GM23338 (cell line): ENCODE measurements at regions not wholly inside any gene's neighbourhood (a gene's known extent, or its start where the extent isn't known, plus 50 kb on each side); places are given as distances from the start of the nearest gene placed in this dataset.

ENCODE experiments used
- ATAC-seq: fragments of 200-7000 bp; cut with Tn5 transposase; 3 replicates; pipeline ENCODE4 v1.9.1; 2020
- DNase-seq: peaks from one replicate; pipeline ENCODE4 v3.0.0-alpha.2; 2015; ENCODE audit warnings: low spot score
- H2AFZ ChIP-seq: fragments of 200-600 bp; sonication (generic); 2 replicates; pipeline ENCODE4 v1.8.0; 2016; ENCODE audit warnings: antibody characterized with exemption, mild to moderate bottlenecking, moderate library complexity
- H3F3A ChIP-seq: fragments of 200-600 bp; sonication (generic); replicated peaks from 2 replicates; pipeline ENCODE4 v1.8.0; 2017; ENCODE audit warnings: antibody characterized with exemption, mixed run types, low read depth
- H3K27ac ChIP-seq: fragments of 200-600 bp; sonication (generic); 2 replicates; pipeline ENCODE4 v1.6.1; 2016; ENCODE audit warnings: low read depth
- H3K27me3 ChIP-seq: fragments of 200-600 bp; sonication (generic); 2 replicates; pipeline ENCODE4 v1.8.0; 2016; ENCODE audit warnings: mild to moderate bottlenecking, mixed run types, moderate library complexity; ENCODE audit not compliant: insufficient read depth
- H3K36me3 ChIP-seq: fragments of 200-600 bp; sonication (generic); 2 replicates; pipeline ENCODE4 v1.8.0; 2016; ENCODE audit warnings: mild to moderate bottlenecking; ENCODE audit not compliant: insufficient read depth
- H3K4me1 ChIP-seq: fragments of 200-600 bp; sonication (generic); 2 replicates; pipeline ENCODE4 v1.8.0; 2016; ENCODE audit warnings: mild to moderate bottlenecking, moderate library complexity; ENCODE audit not compliant: insufficient read depth
- H3K4me2 ChIP-seq: fragments of 200-600 bp; sonication (generic); 2 replicates; pipeline ENCODE4 v1.7.1; 2017; ENCODE audit warnings: mixed run types
- H3K4me3 ChIP-seq: fragments of 200-600 bp; sonication (generic); 2 replicates; pipeline ENCODE4 v1.6.1; 2016; ENCODE audit warnings: mixed run types
- H3K79me2 ChIP-seq: fragments of 200-600 bp; sonication (generic); replicated peaks from 2 replicates; pipeline ENCODE4 v1.8.0; 2017; ENCODE audit warnings: mild to moderate bottlenecking; ENCODE audit not compliant: insufficient read depth
- H3K9me2 ChIP-seq: fragments of 200-600 bp; sonication (generic); 2 replicates; pipeline ENCODE4 v1.8.0; 2017; ENCODE audit not compliant: insufficient read depth
- H4K20me1 ChIP-seq: fragments of 200-600 bp; sonication (generic); replicated peaks from 2 replicates; pipeline ENCODE4 v1.8.0; 2017; ENCODE audit warnings: mild to moderate bottlenecking; ENCODE audit not compliant: insufficient read depth
- H3K27ac Mint-ChIP-seq: 2 replicates; pipeline ENCODE4 v1.8.0; 2020; ENCODE audit warnings: inconsistent platforms, mild to moderate bottlenecking, moderate library complexity, mixed read lengths
- H3K27me3 Mint-ChIP-seq: 3 replicates; pipeline ENCODE4 v1.8.0; 2022; ENCODE audit warnings: low read depth, mild to moderate bottlenecking, moderate library complexity, mixed read lengths, inconsistent platforms; ENCODE audit not compliant: insufficient read depth, poor library complexity
- H3K36me3 Mint-ChIP-seq: 3 replicates; pipeline ENCODE4 v1.8.0; 2021; ENCODE audit warnings: low read depth, mild to moderate bottlenecking, inconsistent platforms, moderate library complexity, mixed read lengths
- H3K4me1 Mint-ChIP-seq: 3 replicates; pipeline ENCODE4 v1.8.0; 2020; ENCODE audit warnings: mild to moderate bottlenecking, inconsistent platforms, mixed read lengths
- H3K4me3 Mint-ChIP-seq: 3 replicates; pipeline ENCODE4 v1.8.0; 2021; ENCODE audit warnings: moderate library complexity, mild to moderate bottlenecking, inconsistent platforms, mixed read lengths
- H3K9me3 Mint-ChIP-seq: 3 replicates; pipeline ENCODE4 v1.8.0; 2020; ENCODE audit warnings: moderate library complexity, mild to moderate bottlenecking, inconsistent platforms, mixed read lengths
- CREB1 ChIP-seq: fragments of 250-450 bp; sonication (Bioruptor Pico); IDR thresholded peaks from 2 replicates; pipeline ENCODE4 v1.5.0; 2020; ENCODE audit warnings: low read depth, mild to moderate bottlenecking, moderate library complexity
- CTCF ChIP-seq, 2 experiments: fragments of 200-600 bp in 1 of 2; sonication (generic) in 1 of 2; conservative IDR thresholded peaks; 2 replicates each; pipeline versions ENCODE4 v1.5.1 to v1.6.1; 2016 to 2017; ENCODE audit warnings: antibody characterized with exemption in 2 of 2, low read depth in 2 of 2, mild to moderate bottlenecking in 2 of 2, moderate library complexity in 1 of 2
- EZH2phosphoT487 ChIP-seq: fragments of 200-600 bp; sonication (generic); IDR thresholded peaks from one replicate; pipeline ENCODE4 v1.8.1; 2018; ENCODE audit warnings: antibody characterized with exemption; ENCODE audit not compliant: unreplicated experiment
- NANOG ChIP-seq: IDR thresholded peaks from 2 replicates; pipeline ENCODE4 v1.6.1; 2016; ENCODE audit warnings: antibody characterized with exemption, borderline replicate concordance
- POLR2AphosphoS5 ChIP-seq: IDR thresholded peaks from 2 replicates; pipeline ENCODE4 v1.6.1; 2016; ENCODE audit warnings: antibody characterized with exemption, low read depth
- STAT1 ChIP-seq: IDR thresholded peaks from one replicate; pipeline ENCODE4 v1.6.1; 2016; ENCODE audit warnings: antibody characterized with exemption; ENCODE audit not compliant: unreplicated experiment
- ZNF331 ChIP-seq: fragments of 250-450 bp; sonication (Bioruptor Pico); IDR thresholded peaks from 2 replicates; pipeline ENCODE4 v1.5.0; 2020; ENCODE audit warnings: low read depth, mild to moderate bottlenecking, moderate library complexity
- TF ChIP-seq, protein P1 (sequence below): IDR thresholded peaks from one replicate; pipeline ENCODE4 v1.6.1; 2018; ENCODE audit warnings: antibody characterized with exemption; ENCODE audit not compliant: unreplicated experiment
- TF ChIP-seq, protein P2 (sequence below): IDR thresholded peaks from 2 replicates; pipeline ENCODE4 v1.6.1; 2016; ENCODE audit warnings: antibody characterized with exemption

DNA sequence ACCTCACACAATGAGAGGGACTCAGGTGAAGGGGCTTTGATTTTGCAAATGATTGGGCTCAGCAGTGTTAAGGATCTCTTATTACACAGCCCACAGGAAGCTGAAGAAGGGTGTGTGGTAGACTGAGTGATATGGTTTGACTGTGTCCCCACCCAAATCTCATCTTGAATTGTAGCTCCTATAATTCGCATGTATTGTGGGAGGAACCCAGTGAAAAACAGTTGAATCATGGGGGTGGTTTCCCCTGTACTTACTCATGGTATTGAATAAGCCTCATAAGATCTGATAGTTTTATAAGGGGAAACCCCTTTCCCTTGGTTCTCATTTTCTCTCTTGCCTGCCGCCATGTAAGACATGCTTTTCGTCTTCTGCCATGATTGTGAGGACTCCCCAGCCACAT is 132.5 kb upstream of the FBXL7 start:
- Histone ChIP-seq H3K9me2 (peaks cover 3% of the 10 kb centered on the region), H3F3A (no peaks in the 10 kb centered on the region), H3K27me3 (no peaks in the 10 kb centered on the region), H2AFZ (no peak overlapping the region), H3K36me3 (no peaks in the 10 kb centered on the region), H4K20me1 (no peaks in the 10 kb centered on the region), H3K4me3 (no peak overlapping the region), H3K4me2 (no peak overlapping the region), H3K79me2 (no peaks in the 10 kb centered on the region), H3K4me1 (no peaks in the 10 kb centered on the region), H3K27ac (no peak overlapping the region)
- H3K36me3 Mint-ChIP-seq, result no peaks in the 10 kb centered on the region
- H3K27me3 Mint-ChIP-seq, result peaks cover 1% of the 10 kb centered on the region
- DNase-seq (no peak), ATAC-seq (no peak)
- TF ChIP-seq POLR2AphosphoS5 (no peak), CREB1 (CRISPR knock-in tag) (no peak), ZNF331 (CRISPR knock-in tag) (no peak), CTCF (conservative IDR thresholded peaks at IDR 0.05; ENCODE audit: low read depth in 2 of 2) (no peak)
- TF ChIP-seq, protein P1, sequence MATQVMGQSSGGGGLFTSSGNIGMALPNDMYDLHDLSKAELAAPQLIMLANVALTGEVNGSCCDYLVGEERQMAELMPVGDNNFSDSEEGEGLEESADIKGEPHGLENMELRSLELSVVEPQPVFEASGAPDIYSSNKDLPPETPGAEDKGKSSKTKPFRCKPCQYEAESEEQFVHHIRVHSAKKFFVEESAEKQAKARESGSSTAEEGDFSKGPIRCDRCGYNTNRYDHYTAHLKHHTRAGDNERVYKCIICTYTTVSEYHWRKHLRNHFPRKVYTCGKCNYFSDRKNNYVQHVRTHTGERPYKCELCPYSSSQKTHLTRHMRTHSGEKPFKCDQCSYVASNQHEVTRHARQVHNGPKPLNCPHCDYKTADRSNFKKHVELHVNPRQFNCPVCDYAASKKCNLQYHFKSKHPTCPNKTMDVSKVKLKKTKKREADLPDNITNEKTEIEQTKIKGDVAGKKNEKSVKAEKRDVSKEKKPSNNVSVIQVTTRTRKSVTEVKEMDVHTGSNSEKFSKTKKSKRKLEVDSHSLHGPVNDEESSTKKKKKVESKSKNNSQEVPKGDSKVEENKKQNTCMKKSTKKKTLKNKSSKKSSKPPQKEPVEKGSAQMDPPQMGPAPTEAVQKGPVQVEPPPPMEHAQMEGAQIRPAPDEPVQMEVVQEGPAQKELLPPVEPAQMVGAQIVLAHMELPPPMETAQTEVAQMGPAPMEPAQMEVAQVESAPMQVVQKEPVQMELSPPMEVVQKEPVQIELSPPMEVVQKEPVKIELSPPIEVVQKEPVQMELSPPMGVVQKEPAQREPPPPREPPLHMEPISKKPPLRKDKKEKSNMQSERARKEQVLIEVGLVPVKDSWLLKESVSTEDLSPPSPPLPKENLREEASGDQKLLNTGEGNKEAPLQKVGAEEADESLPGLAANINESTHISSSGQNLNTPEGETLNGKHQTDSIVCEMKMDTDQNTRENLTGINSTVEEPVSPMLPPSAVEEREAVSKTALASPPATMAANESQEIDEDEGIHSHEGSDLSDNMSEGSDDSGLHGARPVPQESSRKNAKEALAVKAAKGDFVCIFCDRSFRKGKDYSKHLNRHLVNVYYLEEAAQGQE, result no peak
- TF ChIP-seq, protein P2, sequence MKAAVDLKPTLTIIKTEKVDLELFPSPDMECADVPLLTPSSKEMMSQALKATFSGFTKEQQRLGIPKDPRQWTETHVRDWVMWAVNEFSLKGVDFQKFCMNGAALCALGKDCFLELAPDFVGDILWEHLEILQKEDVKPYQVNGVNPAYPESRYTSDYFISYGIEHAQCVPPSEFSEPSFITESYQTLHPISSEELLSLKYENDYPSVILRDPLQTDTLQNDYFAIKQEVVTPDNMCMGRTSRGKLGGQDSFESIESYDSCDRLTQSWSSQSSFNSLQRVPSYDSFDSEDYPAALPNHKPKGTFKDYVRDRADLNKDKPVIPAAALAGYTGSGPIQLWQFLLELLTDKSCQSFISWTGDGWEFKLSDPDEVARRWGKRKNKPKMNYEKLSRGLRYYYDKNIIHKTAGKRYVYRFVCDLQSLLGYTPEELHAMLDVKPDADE, result no peak
- peaks cover 2% of the 10 kb centered on the region; the same call in 2 of the 3 replicates for H3K4me1 Mint-ChIP-seq
- H3K9me3 Mint-ChIP-seq, result no peaks in the 10 kb centered on the region; the same call in 2 of the 3 replicates
- H3K27ac Mint-ChIP-seq, result no peak overlapping the region
- no peak overlapping the region for H3K4me3 Mint-ChIP-seq

DNA sequence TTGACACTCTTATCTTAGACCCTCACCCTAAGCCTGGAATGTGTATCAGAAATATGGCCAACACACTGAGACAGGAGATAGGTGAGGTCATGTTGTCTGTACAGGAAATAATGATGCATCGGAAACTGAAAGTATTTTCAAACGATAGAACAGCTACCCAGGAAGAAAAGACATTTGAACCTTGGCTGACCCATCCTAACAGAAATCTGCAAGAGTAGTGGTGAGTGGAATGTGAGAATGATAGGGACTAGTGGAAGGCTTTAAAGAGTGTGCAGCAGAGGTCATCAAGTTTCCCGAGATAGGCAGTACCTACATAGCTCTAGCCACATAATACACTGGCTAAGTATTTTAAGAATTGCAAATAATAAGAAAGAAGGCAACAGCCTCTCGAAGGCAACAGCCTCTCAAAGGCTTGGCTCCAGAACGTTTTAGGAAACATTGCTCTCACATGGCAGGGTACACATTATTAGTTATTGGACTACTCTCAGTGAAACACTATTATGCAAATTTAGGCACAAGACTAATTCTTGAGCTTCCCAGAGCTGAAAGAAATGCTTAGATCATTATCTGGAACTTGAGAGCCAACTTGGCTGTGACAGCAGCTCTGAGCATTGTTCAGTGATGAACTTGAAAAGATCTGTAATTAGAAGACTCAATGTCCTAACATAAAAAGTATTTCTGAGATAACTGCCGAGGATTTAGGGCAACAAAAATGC is 133.1 kb upstream of the FBXL7 start:
- Histone ChIP-seq H3K4me1 (no peaks in the 10 kb centered on the region), H3K36me3 (no peaks in the 10 kb centered on the region), H3K4me3 (no peak overlapping the region), H4K20me1 (no peaks in the 10 kb centered on the region), H3K9me2 (peaks cover 5% of the 10 kb centered on the region), H3K4me2 (no peak overlapping the region), H3K79me2 (no peaks in the 10 kb centered on the region), H2AFZ (no peak overlapping the region), H3K27ac (no peak overlapping the region), H3K27me3 (no peaks in the 10 kb centered on the region), H3F3A (no peaks in the 10 kb centered on the region)
- Mint-ChIP-seq H3K9me3 (no peaks in the 10 kb centered on the region; the same call in 2 of the 3 replicates), H3K27ac (no peak overlapping the region), H3K36me3 (no peaks in the 10 kb centered on the region), H3K4me3 (no peak overlapping the region), H3K27me3 (peaks cover 1% of the 10 kb centered on the region), H3K4me1 (peaks cover 2% of the 10 kb centered on the region; the same call in 2 of the 3 replicates)
- no peak for ATAC-seq
- no peak for DNase-seq
- TF ChIP-seq CTCF (conservative IDR thresholded peaks at IDR 0.05; ENCODE audit: low read depth in 2 of 2) (no peak), NANOG (no peak), STAT1 (no peak), POLR2AphosphoS5 (no peak), EZH2phosphoT487 (no peak)
- TF ChIP-seq, protein P1, result no peak
- TF ChIP-seq, protein P2, result no peak
